OCI-LY3 (cell line): ENCODE measurements at regions not wholly inside any gene's neighbourhood (a gene's known extent, or its start where the extent isn't known, plus 50 kb on each side); places are given as distances from the start of the nearest gene placed in this dataset.

Experiments used
- H2AFZ ChIP-seq: fragments of 200-600, 300-600 bp; shearing (Covaris generic); 2 replicates; pipeline ENCODE4 v1.6.0; 2014; ENCODE audit warnings: antibody characterized with exemption, low read depth, low read length
- H3K27ac ChIP-seq: fragments of 200-600, 300-600 bp; sonication (generic); 2 replicates; pipeline ENCODE4 v1.5.1; 2014; ENCODE audit warnings: mild to moderate bottlenecking, low read length, moderate library complexity, mixed read lengths
- H3K27me3 ChIP-seq: fragments of 200-600, 300-600 bp; sonication (generic); 2 replicates; pipeline ENCODE4 v1.6.1; 2014; ENCODE audit warnings: low read depth, low read length, mixed read lengths
- H3K36me3 ChIP-seq: fragments of 200-600, 300-600 bp; sonication (generic); replicated peaks from 2 replicates; pipeline ENCODE3; 2014; ENCODE audit warnings: low read depth, low read length, mixed read lengths
- H3K4me1 ChIP-seq: fragments of 300-600, 200-600 bp; sonication (generic); 2 replicates; pipeline ENCODE4 v1.6.1; 2014; ENCODE audit warnings: low read length, mixed read lengths
- H3K4me2 ChIP-seq: fragments of 200-600, 300-600 bp; sonication (generic); 2 replicates; pipeline ENCODE4 v1.6.1; 2014; ENCODE audit warnings: low read length, mixed read lengths
- H3K4me3 ChIP-seq: fragments of 300-600, 200-600 bp; sonication (generic); 2 replicates; pipeline ENCODE4 v1.5.1; 2014; ENCODE audit warnings: antibody characterized with exemption, mild to moderate bottlenecking, low read length, moderate library complexity
- H3K79me2 ChIP-seq: fragments of 300-600, 200-600 bp; shearing (Covaris generic); 2 replicates; pipeline ENCODE4 v1.6.1; 2014; ENCODE audit warnings: mild to moderate bottlenecking, low read length, mixed read lengths
- H3K9ac ChIP-seq: fragments of 300-600, 200-600 bp; shearing (Covaris generic); 2 replicates; pipeline ENCODE4 v1.6.0; 2014; ENCODE audit warnings: mild to moderate bottlenecking, low read length, moderate library complexity
- H3K9me3 ChIP-seq: fragments of 200-600, 300-600 bp; shearing (Covaris generic); 2 replicates; pipeline ENCODE4 v1.6.1; 2014; ENCODE audit warnings: low read length, mixed read lengths; ENCODE audit not compliant: insufficient read depth
- H4K20me1 ChIP-seq: fragments of 200-600, 300-600 bp; sonication (generic); 2 replicates; pipeline ENCODE4 v1.6.1; 2016; ENCODE audit warnings: low read length, mixed read lengths; ENCODE audit not compliant: insufficient read depth
- EZH2phosphoT487 ChIP-seq: fragments of 200-600 bp; shearing (Covaris generic); IDR thresholded peaks from 2 replicates; pipeline ENCODE4 v1.6.1; 2018; ENCODE audit warnings: antibody characterized with exemption, mixed run types, low read depth
- TF ChIP-seq, protein P1 (sequence below): fragments of 200-600, 300-600 bp; sonication (generic); IDR thresholded peaks from 2 replicates; pipeline ENCODE4 v1.5.1; 2014; ENCODE audit warnings: antibody characterized with exemption, low read length, low read depth

GRCh38 chr5:74094782-74095108, 468.7 kb downstream of the ARHGEF28 start:
- no peaks in the 10 kb centered on the region for H3K79me2 ChIP-seq
- no peaks in the 10 kb centered on the region for H3K27me3 ChIP-seq
- no peak overlapping the region for H3K4me2 ChIP-seq
- H3K27ac ChIP-seq: no peak overlapping the region
- no peaks in the 10 kb centered on the region for H4K20me1 ChIP-seq
- H2AFZ ChIP-seq: no peak overlapping the region
- H3K9me3 ChIP-seq: no peaks in the 10 kb centered on the region
- no peaks in the 10 kb centered on the region for H3K4me1 ChIP-seq
- H3K36me3 ChIP-seq: no peaks in the 10 kb centered on the region
- no peak for TF ChIP-seq EZH2phosphoT487
- TF ChIP-seq, protein P1, sequence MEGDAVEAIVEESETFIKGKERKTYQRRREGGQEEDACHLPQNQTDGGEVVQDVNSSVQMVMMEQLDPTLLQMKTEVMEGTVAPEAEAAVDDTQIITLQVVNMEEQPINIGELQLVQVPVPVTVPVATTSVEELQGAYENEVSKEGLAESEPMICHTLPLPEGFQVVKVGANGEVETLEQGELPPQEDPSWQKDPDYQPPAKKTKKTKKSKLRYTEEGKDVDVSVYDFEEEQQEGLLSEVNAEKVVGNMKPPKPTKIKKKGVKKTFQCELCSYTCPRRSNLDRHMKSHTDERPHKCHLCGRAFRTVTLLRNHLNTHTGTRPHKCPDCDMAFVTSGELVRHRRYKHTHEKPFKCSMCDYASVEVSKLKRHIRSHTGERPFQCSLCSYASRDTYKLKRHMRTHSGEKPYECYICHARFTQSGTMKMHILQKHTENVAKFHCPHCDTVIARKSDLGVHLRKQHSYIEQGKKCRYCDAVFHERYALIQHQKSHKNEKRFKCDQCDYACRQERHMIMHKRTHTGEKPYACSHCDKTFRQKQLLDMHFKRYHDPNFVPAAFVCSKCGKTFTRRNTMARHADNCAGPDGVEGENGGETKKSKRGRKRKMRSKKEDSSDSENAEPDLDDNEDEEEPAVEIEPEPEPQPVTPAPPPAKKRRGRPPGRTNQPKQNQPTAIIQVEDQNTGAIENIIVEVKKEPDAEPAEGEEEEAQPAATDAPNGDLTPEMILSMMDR: no peak
- H3K4me3 ChIP-seq: no peak overlapping the region
- no peak overlapping the region for H3K9ac ChIP-seq

DNA sequence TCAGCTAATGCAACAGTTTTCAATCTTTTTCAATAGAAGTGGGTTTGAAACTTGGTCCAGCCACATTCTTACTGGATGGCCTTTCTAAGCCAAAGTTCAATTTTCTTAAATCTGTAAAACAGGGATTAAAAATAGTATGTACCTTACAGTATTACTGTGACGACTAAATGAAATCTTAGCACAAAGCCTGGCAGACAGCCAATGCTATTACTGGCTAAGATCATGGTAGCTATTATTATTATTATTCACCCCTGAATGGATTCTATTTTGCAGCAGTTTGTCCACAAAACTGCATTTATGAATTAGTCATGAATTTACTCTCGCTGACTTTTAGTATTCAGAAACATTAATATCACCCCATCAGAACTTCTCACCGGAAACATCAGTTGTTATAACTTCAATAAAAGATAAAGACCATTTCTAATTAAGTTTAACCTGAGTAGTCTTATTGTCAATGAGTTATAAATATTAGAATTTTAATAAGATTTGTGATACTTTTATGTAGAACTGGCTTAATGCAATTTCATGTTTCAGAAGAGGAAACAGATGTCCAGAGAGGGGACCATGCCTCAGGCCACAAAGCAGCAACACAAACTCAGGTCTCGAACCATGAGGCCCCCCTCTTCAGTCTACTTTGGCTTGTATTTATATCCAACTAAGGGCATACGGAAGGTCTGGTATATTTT, 468.2 kb downstream of the ARHGEF28 start:
- no peak overlapping the region for H3K4me2 ChIP-seq
- H2AFZ ChIP-seq: no peak overlapping the region
- no peaks in the 10 kb centered on the region for H4K20me1 ChIP-seq

DNA sequence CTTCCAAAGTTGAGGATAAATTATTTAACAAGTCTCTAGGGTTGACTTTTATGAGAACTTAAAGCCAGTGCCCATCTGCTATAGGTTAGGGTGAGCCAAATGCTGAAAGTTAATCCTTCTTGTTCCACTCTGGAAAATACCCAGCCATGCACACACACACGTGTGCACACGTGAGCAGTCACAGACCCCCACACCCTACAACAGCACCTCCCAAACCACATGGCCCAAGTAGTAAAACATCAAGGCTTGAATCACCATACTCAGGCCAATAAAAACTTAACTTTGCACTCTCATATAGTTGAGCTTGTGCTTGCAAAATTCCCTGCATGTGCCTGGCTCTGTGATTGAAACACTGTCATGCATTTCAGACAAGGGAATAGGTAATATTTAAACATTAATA, 467.6 kb downstream of the ARHGEF28 start:
- Histone ChIP-seq H2AFZ (no peak overlapping the region), H3K9me3 (no peaks in the 10 kb centered on the region), H3K4me3 (no peak overlapping the region), H3K27me3 (no peaks in the 10 kb centered on the region), H4K20me1 (no peaks in the 10 kb centered on the region), H3K9ac (no peak overlapping the region), H3K27ac (no peak overlapping the region), H3K79me2 (no peaks in the 10 kb centered on the region), H3K36me3 (no peaks in the 10 kb centered on the region), H3K4me2 (no peak overlapping the region), H3K4me1 (no peaks in the 10 kb centered on the region)
- TF ChIP-seq, protein P1: no peak
- no peak for TF ChIP-seq EZH2phosphoT487

More for the DNA sequence above, 468.2 kb downstream of the ARHGEF28 start:
- H3K79me2 ChIP-seq: no peaks in the 10 kb centered on the region
- no peaks in the 10 kb centered on the region for H3K4me1 ChIP-seq
- TF ChIP-seq EZH2phosphoT487: no peak
- TF ChIP-seq, protein P1: no peak
- H3K4me3 ChIP-seq: no peak overlapping the region
- H3K9ac ChIP-seq: no peak overlapping the region
- no peaks in the 10 kb centered on the region for H3K9me3 ChIP-seq
- H3K27ac ChIP-seq: no peak overlapping the region
- no peaks in the 10 kb centered on the region for H3K36me3 ChIP-seq
- no peaks in the 10 kb centered on the region for H3K27me3 ChIP-seq

DNA sequence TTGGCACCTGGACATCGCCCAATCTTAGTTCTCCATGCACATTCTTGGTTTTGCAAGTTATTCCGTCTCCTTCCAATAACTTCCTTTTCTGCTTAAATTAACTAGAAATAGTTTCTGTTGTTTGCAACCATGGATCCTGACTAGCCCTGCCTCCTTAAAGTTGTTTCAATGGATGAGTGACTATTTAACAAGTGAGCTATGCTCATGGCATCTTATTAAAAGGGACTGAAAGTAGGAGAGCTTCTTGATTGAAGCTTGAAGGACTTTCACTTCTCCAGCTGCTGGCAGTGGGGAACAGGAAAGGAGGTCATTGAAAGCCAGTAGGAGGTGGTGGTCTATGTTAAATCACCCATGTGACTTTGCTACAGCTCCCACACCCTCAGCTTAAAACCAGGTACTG, 466.8 kb downstream of the ARHGEF28 start:
- Histone ChIP-seq H3K4me2 (no peak overlapping the region), H3K9me3 (no peaks in the 10 kb centered on the region), H3K36me3 (no peaks in the 10 kb centered on the region), H3K79me2 (no peaks in the 10 kb centered on the region), H3K27me3 (no peaks in the 10 kb centered on the region), H3K27ac (no peak overlapping the region), H3K4me3 (no peak overlapping the region), H2AFZ (no peak overlapping the region), H3K9ac (no peak overlapping the region), H3K4me1 (no peaks in the 10 kb centered on the region), H4K20me1 (no peaks in the 10 kb centered on the region)
- no peak for TF ChIP-seq EZH2phosphoT487
- TF ChIP-seq, protein P1: no peak
